NCI-H1436 treated with DMSO at 0.1 percent for 48 hours (cell line): ENCODE measurements at regions not wholly inside any gene's neighbourhood (a gene's known extent, or its start where the extent isn't known, plus 50 kb on each side); places are given as distances from the start of the nearest gene placed in this dataset.
"Not testable (repeated sequence)": the region's sequence is repeated elsewhere in the genome, so short reads cannot be mapped to it uniquely, and the experiment has no call there.

Experiments used
- DNase-seq: peaks from one replicate; lab custom pipeline; 2025; lab: John Stamatoyannopoulos, UW

DNA sequence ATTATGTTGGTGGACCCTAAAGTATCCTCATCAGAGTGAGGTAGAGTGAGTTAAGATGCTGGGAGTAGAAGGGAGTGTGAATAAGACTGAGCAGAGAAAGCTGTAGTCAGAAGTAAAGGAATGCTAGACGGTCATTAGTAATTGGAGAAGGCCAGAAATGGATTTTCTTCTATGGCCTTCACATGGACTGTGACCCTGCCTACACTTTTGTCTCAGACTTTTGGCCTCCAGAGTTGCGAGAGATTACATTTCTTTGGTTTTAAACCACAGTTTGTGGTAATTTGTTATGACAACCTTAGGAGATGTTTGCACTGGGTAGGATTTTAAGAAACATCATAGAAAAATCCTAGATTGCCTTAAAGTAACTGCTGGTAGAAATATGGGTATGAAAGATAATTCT lies 1267.7 kb upstream of the TMEFF2 start:
- DNase-seq, result no peak

DNA sequence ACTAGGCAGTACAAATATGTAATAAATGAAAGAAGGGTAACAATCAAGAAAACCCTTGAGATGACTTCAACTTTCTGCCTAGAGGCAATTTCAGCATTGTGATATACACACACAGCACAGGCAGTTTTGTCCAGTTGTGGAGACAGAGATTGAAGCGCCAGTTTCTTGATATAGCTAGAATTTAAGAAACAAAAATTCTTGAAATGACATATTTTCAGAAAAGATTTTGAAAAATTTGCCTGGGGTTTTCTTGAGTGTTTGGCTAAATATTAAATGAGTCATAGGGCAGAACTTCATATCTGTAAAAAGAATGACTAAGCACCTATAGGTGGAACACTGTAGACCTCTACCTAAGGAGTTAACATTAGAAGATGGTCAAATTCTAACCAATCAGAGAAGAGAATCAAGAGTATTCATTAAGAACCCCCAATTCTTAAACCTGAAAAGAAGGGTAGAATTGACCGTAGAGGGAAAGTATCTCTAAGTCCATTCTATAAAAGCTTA lies 1266.8 kb upstream of the TMEFF2 start:
- no peak for DNase-seq

DNA sequence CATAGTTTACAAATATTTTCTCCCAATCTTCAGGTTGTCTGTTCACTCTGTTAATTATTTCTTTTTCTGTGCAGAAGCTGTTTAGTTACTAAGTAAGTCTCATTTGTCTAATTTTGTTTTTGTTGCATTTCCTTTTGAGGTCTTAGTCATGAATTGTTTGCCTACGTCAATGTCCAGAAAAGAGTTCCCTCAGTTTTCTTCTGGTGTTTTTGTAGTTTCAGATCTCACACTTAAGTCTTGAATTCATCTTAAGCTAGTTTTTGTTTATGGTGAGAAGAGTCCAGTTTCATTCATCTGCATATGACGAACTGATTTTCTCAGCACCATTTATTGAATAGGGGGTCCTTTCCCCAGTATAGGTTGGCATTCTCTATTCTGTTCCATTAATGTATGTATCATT lies 1252.2 kb upstream of the TMEFF2 start:
- no peak for DNase-seq

DNA sequence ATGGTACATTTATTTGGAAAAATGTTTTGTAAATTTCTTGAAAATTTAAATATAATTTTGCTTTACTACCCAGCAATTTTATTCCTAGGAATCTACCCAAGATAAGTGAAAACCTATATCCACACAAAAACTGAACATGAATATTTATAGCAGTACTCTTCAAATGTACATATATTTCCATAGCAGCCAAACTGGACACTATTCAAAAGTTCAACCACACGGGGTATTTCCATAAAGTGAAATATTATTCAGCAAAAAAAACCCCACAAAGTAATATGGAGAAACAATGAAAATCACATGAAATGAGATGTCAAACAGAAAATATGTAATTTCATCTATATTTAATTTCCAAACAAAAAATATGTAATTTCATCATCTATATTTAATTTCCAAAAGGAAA lies 1247.6 kb upstream of the TMEFF2 start:
- no peak for DNase-seq

DNA sequence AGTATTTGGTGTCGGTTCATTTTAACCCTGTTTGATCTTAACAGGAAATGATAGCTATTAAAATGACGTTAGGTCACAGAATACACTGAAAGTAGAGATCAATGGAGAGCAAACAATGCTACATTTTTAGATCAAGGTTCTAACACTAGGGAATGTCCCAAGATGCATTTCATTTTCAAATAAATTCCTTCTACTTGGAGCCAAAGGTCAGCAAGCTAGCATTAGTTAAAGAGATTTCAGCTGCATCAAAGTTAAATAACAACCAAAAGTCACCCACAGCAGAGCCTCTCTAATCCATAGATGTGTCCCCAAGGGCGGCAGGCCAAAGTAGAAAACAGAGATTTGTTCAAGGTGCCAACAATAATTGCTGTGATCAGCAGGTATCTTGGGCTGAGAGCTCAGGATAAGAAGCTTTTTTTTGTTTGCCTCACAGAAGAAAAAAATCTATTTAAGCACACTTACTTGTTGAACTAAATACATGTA lies 1233.6 kb upstream of the TMEFF2 start:
- DNase-seq, result no peak

DNA sequence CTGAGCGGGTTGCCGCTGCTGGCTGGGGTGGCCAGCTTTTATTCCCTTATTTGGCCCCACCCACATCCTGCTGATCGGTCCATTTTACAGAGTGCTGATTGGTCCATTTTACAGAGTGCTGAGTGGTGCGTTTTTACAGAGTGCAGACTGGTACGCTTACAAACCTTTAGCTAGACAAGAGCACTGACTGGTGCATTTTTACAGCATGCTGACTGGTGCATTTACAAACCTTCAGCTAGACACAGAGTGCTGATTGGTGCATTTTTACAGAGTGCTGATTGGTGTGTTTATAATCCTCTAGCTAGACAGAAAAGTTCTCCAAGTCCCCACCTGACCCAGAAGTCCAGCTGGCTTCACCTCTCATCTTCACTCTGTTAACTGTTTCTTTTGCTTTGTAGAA lies 1217.6 kb upstream of the TMEFF2 start:
- DNase-seq, result not testable (repeated sequence)

DNA sequence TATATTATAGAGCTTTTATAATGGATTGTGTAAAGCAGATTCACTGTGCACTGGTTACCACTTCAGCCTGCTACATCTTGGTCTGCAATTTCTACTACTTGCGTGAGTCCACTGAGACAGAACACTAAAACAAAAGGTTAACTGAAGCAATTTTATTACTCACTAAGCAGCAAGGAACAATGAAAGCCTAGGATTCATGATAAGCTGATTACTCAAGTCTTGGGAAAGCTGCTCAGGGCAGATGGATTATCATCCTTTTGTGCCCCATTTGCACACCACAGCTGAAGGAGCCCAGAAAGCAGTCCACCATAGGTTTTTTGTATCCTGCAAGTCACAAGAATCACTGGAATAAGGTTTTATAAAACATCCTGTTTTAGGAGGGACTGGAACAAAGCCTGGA lies 1215.2 kb upstream of the TMEFF2 start:
- DNase-seq, result no peak

DNA sequence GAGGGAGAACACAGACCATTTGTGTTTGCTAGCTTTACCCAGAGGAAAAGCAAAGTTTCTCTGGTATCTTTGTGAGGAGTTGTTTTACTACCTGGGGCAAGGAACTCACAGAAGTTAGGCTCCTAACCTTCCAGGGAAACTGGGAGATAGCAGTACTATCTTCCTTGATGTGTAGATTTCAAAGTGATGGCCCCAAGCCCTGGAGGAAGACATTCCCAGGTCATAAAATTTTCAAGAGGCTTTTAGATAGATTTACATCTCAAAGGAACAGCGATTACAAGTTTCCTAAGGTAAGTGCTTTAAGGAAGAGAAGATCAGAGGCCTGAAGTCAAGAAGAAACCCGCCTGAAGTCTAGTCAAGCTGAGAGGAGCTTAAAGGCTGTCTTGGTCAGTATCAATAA lies 1187.8 kb upstream of the TMEFF2 start:
- no peak for DNase-seq

DNA sequence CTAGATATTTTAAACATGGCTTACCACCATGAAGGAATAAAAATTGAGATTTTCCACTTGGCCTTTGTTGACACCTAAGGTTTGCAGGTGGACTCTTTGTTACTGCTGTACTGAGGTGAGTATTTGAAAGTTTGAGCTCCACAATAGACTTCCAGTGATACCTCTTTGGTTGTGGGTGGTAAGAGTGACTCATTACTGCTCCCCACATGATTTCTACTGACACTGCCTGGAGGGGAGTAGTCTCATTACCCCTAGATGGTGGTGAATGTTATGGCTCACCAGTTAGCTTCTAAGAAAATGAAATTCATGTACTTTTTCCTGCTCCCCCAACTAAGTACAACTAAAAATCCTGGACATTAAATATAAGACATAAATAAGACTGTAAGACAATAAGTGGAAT lies 1183.1 kb upstream of the TMEFF2 start:
- no peak for DNase-seq

DNA sequence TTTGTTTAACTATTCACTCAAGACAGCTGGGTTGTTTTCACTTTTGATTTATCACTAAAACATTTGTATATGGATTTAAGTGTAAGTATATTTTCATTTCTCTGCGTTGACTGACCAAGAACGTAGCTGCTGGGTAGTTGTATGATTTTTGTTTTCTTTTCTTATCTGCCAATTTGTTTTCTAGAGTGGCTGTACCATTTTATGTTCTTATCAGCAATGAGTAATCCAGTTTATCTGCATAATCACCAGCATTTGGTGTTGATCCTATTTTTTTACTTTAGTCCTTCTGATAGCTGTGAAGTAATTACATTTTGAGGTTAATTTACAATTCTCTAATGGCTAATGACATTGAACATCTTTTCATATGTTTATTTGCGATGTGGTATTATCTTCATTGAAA lies 1178.4 kb upstream of the TMEFF2 start:
- no peak for DNase-seq

DNA sequence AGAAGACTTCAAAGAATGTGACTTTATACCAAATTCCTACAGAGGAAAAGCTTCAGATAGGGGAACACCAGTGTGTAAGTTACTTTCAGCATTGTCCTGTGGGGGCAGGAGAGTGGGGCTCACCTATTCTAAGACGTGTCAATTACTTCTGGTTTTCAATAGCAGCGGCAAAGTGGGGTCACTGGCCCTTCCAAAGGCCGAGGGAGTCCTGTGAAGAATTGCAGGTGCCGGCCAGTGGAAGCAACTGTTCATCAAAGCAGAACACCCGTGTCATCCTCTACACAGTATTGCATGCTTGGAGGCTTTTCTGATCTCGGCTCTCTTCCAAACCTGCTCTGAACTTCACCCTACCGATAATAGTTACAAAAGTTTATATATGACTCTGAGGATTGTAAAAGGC lies 1176.5 kb upstream of the TMEFF2 start:
- no peak for DNase-seq

DNA sequence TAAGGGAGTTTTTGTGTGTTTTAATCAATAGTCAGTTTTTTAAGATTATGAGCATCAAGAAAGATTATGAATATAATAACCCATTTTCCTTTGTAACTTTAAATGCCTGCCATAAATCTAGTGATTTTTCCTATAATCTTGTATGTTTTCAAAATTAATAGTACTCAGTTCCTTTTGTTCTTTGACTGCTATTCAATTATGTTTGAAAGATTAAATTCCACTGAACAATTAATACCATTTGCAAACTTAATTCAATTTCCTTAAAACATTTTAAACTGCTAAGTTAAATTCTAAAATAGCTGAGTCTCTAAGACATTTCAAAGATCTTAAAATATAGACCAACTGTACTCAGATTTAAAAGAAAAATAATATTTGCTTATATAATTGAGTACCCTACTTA lies 1173.9 kb upstream of the TMEFF2 start:
- DNase-seq, result no peak

DNA sequence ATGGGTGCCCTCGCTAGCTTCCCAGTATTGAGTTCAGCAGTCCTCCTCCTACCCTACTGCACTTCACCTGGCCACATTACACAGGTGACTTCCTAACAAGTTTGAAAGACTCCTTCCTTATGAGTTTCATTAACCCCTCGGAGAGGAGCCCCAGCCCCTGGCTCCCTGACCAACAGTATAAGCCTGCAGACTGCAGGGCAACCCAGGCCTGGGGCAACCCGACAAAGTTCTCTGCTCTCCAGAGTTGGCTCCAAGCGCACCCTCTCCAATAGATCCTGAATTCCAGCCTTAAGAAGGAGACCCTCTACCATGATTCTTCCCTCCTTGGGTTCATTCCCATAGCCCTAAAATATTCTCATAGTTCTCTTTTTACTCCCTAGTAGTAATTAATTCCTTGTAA lies 1162.8 kb upstream of the TMEFF2 start:
- no peak for DNase-seq

DNA sequence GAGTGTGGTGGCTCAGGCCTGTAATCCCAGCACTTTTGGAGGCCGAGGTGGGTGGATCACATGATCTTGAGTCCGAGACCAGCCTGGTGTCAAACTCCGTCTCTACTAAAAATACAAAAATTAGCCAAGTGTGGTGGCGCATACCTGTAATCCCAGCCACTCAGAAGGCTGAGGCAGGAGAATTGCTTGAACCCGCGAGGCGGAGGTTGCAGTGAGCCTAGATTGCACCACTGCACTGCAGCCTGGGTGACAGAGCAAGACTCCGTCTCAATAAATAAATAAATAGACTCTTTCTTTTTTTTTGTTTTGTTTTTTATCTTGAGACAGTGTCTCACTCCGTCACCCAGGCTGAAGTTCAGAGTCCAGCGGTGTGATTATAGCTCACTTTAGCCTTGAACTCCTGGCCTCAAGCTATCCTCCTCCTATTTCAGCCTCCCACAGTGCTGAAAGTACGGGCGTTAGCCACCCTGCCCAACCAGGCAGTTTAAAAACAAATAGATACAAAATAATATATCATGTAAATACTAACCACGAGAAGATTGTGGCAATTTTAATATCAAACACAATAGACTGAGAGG lies 1158.0 kb upstream of the TMEFF2 start:
- not testable (repeated sequence) for DNase-seq

DNA sequence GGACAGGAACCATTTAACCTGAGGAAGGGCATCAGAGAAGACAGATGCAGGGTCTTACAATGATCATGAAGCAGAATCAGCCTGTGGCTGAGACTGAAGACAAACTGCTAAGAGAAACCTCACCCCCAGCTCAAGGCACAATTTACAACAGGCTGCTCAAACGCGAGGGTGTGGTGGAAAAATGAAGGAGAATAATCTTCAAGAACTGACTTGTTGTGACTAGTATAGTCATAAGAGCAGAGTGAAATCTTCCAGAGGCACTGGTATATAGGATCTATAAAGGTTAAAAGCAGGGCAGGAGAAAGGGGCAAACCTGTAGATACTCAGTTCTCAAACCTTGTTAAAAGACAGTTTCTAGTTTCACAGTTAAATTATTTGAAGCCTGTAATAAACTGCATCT lies 1155.8 kb upstream of the TMEFF2 start:
- DNase-seq, result no peak

DNA sequence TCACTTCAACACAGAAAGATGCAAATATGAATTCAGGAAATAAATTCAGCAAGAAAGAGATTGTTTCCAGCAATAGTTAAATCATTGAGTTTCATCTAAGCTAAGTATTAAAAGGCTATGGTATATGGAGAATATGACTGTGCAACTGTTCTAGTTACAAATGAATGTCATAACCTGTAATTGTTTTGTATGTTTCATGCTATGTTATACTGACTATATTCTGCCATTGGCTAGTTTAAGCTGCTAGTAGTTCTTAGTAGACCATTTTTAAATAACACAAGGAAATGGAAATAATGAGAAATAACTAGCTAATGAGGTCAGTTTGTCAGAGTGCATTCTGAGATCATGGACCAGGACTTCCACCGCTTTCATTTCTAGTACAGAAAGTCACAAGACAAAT lies 1154.9 kb upstream of the TMEFF2 start:
- DNase-seq, result no peak

DNA sequence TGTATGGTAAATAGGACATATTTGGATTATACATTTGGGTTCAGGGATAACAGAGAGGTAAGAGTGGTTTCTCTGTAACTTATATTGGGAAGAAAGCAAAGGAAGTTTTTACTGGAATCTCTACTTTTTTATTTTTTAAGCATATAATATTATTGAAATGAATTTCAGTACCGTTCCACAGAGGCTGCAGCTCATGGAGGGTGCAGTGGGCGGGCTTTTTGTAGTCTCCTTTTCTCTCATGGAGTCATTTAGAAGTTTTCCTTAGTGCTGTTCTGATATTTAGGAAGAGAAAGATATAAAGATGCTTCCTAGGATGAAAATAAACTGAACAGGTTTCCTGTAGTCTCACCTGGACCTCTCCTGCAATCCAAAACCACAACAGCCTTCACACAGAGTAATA lies 1153.3 kb upstream of the TMEFF2 start:
- no peak for DNase-seq

DNA sequence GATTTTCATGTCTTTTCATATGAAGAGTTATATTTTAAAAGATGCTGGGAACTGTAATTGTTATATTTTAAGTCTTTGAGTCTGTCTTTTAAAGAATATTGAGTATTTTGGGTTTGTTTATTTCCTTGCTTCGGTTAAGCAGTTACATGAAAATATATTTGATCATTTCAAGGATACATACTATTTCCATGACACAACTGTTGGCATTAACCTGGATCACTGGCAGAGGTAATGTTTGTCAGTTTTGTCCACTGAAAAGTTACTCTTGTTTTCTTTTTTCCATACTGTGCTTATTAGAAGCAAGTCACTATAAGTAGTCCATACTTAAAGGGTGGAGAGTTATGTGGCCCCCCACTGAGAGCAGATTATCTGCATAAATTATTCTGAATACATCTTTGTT lies 1142.0 kb upstream of the TMEFF2 start:
- no peak for DNase-seq

DNA sequence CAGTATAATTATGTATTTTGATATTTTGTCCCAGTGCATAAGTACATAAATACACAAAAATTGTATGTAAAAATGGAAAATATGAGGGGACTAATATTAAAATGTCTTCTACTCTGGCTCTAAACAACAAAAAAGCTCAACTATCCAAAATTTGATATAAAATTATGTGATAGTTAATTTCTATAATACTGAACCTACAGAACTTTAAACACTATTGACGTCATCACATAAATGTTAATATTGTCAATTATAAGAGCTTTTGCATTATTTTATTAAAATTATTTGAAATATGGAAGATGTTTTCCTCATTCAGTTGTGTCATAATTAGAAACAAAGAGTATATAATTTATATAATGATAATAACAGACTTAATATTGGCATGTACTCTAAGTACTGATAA lies 1139.7 kb upstream of the TMEFF2 start:
- no peak for DNase-seq

DNA sequence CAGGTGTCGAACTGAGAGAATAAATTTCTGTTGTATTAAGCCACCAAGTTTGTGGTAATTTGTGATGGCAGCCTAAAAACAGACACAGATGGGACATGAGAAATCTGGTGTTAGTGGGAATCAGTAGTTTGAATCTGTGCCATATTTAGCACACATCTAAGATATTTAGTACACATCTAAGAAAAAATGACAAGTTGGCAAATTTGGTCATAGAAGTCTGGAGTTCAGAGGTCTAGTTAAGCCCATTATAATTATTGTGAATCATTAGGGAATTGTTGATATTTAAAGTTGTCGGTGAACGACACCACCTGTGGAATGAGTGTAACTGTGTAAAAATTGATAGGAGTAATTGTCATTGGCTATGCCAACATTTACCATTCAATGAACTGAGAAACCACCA lies 1138.8 kb upstream of the TMEFF2 start:
- DNase-seq, result no peak

DNA sequence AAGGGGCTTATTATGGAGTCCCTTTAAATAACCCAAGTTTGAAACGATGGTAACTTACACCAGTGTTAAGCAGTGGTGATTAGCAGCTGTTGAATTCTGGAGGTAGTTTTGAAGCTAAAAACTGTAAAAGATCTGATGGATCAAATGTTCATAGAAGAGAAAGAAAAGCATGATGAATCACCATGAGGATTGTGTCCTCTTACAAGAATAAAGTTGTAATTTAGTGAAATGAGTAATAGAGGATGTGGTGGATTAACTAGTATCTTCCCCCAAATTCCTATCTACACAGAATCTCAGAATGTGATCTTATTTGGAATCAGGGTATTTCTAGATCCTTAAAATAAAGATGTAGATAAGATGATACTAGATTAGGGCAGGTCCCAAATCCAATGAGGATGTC lies 1138.2 kb upstream of the TMEFF2 start:
- no peak for DNase-seq

DNA sequence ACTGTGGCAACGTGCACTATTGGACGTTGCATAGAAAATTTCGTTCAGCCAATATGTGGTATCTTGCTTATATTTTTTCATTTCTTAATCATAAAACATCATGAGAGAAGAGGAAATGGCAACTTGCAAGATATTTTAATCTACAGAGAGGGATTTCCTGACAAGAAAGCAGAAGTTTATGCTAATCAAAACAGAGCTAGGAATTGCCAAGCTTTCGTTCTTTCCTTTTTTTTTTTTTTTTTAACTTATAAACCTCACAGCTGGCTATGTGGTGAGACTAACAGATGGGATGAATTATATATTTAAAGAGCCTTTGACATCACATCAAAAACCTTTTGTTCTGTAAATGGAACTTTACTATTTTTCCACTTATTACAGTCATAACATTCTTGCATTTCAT lies 1136.9 kb upstream of the TMEFF2 start:
- DNase-seq, result no peak

DNA sequence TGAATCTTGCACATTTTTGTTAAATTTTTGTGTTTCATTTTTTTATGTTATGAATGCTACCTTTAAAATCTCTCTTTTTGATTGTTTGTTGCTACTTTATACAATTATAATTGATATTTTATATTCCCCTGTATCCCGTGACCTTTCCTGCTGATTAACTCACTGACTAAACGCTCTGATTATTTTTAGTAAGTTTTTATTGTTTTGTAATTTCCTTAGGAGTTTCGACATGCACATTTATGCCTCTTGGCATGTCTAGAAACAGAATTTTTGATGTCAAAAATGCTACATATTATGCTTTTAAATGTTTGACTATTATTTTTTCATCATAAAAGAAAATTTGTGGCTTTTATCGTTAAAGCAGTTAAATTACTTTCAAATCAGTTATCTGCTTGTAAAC lies 1131.6 kb upstream of the TMEFF2 start:
- DNase-seq, result no peak

DNA sequence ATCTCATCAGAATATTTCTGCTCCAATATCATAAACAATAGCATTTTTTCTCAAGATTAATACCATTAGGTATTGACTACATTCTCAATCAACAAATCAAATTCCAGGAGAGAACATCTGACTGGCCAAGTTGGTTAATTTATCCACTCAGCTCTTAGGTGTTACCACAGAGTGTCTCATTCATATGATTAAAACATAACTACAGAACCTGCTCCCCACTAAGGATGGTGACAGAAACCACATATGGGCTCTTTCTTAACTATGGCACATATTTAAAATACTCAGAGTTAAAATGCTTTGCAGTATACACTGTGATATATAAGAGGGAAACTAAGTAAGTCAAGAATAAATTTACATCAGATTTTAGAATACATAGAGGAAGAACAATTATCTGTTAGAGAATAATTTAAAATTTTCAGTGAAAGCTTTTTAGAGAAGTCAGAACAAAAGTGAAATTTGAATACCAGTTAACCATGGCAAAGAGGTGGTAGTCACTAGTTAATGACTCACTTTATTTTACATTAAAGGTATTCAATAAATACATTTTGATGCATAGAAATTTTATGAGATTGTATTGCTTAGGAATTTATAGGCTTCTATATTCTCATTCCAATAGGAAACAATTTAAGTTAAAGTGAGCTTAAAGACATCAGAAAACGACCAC lies 1120.8 kb upstream of the TMEFF2 start:
- DNase-seq, result no peak
